ENCODE measurements at regions not wholly inside any gene's neighbourhood (a gene's known extent, or its start where the extent isn't known, plus 50 kb on each side); places are given as distances from the start of the nearest gene placed in this dataset.

DNA sequence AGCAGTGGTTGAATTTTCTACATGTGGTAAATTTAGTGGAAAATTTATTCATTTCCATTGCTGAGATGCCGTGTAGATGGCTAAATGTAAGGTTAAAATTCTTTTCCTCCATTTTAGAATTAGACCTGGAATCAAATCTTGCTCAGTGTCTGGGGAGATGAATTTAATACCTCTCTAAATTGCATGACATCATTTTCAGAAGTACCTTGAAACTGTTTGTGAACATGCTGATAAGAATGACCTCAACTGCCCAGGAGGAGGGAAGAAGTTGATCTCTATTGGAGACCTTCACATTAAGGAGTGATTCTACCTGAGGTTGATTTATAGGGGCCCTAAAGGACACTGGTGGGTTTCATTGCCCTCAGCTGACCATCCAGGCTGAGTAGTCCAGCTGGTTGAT lies 116.7 kb upstream of the EGFLAM start:
- TF ChIP-seq, protein P1, sequence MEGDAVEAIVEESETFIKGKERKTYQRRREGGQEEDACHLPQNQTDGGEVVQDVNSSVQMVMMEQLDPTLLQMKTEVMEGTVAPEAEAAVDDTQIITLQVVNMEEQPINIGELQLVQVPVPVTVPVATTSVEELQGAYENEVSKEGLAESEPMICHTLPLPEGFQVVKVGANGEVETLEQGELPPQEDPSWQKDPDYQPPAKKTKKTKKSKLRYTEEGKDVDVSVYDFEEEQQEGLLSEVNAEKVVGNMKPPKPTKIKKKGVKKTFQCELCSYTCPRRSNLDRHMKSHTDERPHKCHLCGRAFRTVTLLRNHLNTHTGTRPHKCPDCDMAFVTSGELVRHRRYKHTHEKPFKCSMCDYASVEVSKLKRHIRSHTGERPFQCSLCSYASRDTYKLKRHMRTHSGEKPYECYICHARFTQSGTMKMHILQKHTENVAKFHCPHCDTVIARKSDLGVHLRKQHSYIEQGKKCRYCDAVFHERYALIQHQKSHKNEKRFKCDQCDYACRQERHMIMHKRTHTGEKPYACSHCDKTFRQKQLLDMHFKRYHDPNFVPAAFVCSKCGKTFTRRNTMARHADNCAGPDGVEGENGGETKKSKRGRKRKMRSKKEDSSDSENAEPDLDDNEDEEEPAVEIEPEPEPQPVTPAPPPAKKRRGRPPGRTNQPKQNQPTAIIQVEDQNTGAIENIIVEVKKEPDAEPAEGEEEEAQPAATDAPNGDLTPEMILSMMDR (conservative IDR thresholded peaks at IDR 0.05): no peak
- no peak for TF ChIP-seq EZH2 (IDR thresholded peaks at IDR 0.05; ENCODE audit: low read depth)

Measured in PC-9 (cell line).